Ovary (tissue), 3 donors: ENCODE measurements at regions not wholly inside any gene's neighbourhood (a gene's known extent, or its start where the extent isn't known, plus 50 kb on each side); places are given as distances from the start of the nearest gene placed in this dataset.

Experiments used
- CTCF ChIP-seq, 3 donors: fragments of 450-650 bp in 2 of 3; fragments of 200-600 bp in 1 of 3; IDR thresholded peaks; one replicate each; pipeline versions ENCODE4 v1.5.1 to v1.8.0; 2016 to 2022; ENCODE audit warnings: antibody characterized with exemption in 3 of 3, mild to moderate bottlenecking in 1 of 3
- EP300 ChIP-seq: sonication (generic); formaldehyde crosslinking; IDR thresholded peaks from one replicate; pipeline ENCODE4 v1.6.1; 2017; ENCODE audit warnings: antibody characterized with exemption
- POLR2A ChIP-seq: fragments of 450-650 bp; IDR thresholded peaks from one replicate; pipeline ENCODE4 v1.6.1; 2017; ENCODE audit warnings: antibody characterized with exemption, mild to moderate bottlenecking, moderate library complexity
- donor health status: DM: no; HTN: no; CAD: no.

GRCh38 chr13:22055259-22055658 is 384.4 kb downstream of the FGF9 start:
- TF ChIP-seq CTCF (IDR thresholded peaks at IDR 0.05) (no peak), POLR2A (no peak), EP300 (no peak)
